ENCODE measurements at regions not wholly inside any gene's neighbourhood (a gene's known extent, or its start where the extent isn't known, plus 50 kb on each side); places are given as distances from the start of the nearest gene placed in this dataset.

- no peak for DNase-seq
These were observed 267.6 kb downstream of the SETD4 start for GRCh38 chr21:35792569-35793305.

GRCh38 chr21:35791541-35792325, 268.6 kb downstream of the SETD4 start:
- no peak for DNase-seq

GRCh38 chr21:35783721-35784120, 276.6 kb downstream of the SETD4 start:
- DNase-seq = no peak

GRCh38 chr21:35782667-35783066, 277.7 kb downstream of the SETD4 start:
- no peak for DNase-seq

- DNase-seq = no peak
These were observed 279.3 kb downstream of the SETD4 start for GRCh38 chr21:35780983-35781382.

- no peak for DNase-seq
These were observed 280.4 kb downstream of the SETD4 start for GRCh38 chr21:35779690-35780570.

GRCh38 chr21:35779167-35779566, 281.2 kb downstream of the SETD4 start:
- DNase-seq = no peak

- no peak for DNase-seq
These were observed 283.2 kb downstream of the SETD4 start for GRCh38 chr21:35777081-35777480.

- no peak for DNase-seq
These were observed 284.4 kb downstream of the SETD4 start for GRCh38 chr21:35775778-35776544.

- DNase-seq = no peak
These were observed 290.0 kb downstream of the SETD4 start for GRCh38 chr21:35770101-35770945.

- DNase-seq = no peak
These were observed 292.1 kb downstream of the SETD4 start for GRCh38 chr21:35768187-35768586.

- DNase-seq = no peak
These were observed 295.7 kb downstream of the SETD4 start for GRCh38 chr21:35764586-35764985.

GRCh38 chr21:35764077-35764476, 296.2 kb downstream of the SETD4 start:
- DNase-seq = no peak

- no peak for DNase-seq
These were observed 305.7 kb downstream of the SETD4 start for GRCh38 chr21:35754583-35754982.

GRCh38 chr21:35753308-35753707, 307.0 kb downstream of the SETD4 start:
- no peak for DNase-seq

- DNase-seq = no peak
These were observed 309.2 kb downstream of the SETD4 start for GRCh38 chr21:35751171-35751570.

GRCh38 chr21:35749904-35750303, 310.4 kb downstream of the SETD4 start:
- no peak for DNase-seq

- DNase-seq = no peak
These were observed 311.5 kb downstream of the SETD4 start for GRCh38 chr21:35748678-35749314.

GRCh38 chr21:35743571-35743970, 316.8 kb downstream of the SETD4 start:
- no peak for DNase-seq

- no peak for DNase-seq
These were observed 321.9 kb downstream of the SETD4 start for GRCh38 chr21:35738347-35738961.

GRCh38 chr21:35737899-35738346, 322.4 kb downstream of the SETD4 start:
- DNase-seq = no peak

Measured in NCI-H774 (cell line).